HG03108 (cell line): ENCODE measurements at regions not wholly inside any gene's neighbourhood (a gene's known extent, or its start where the extent isn't known, plus 50 kb on each side); places are given as distances from the start of the nearest gene placed in this dataset.
A peak's percentile ranks its signal among the peaks of the same experiment; 100 is the strongest.

Source experiments
- ATAC-seq: cut with Tn5 transposase; IDR thresholded peaks from one replicate; pipeline ENCODE4 v1.9.1; 2021; ENCODE audit warnings: moderate library complexity; ENCODE audit not compliant: unreplicated experiment

GRCh38 chr11:104610635-104611034 is 287.6 kb downstream of the CASP12 start:
- no peak for ATAC-seq

- ATAC-seq: peak; percentile 78
These were observed 288.8 kb downstream of the CASP12 start for GRCh38 chr11:104609311-104610085.

GRCh38 chr11:104602643-104603042 is 295.6 kb downstream of the CASP12 start:
- no peak for ATAC-seq

- ATAC-seq: no peak
These were observed 303.9 kb downstream of the CASP12 start for GRCh38 chr11:104594228-104594958.

GRCh38 chr11:104588970-104589369 is 309.3 kb downstream of the CASP12 start:
- no peak for ATAC-seq

- ATAC-seq: no peak
These were observed 309.8 kb downstream of the CASP12 start for GRCh38 chr11:104588446-104588845.

GRCh38 chr11:104584823-104585222 is 313.4 kb downstream of the CASP12 start:
- no peak for ATAC-seq

- no peak for ATAC-seq
These were observed 314.4 kb downstream of the CASP12 start for GRCh38 chr11:104583857-104584256.

- no peak for ATAC-seq
These were observed 315.8 kb downstream of the CASP12 start for GRCh38 chr11:104582431-104582830.

- ATAC-seq: no peak
These were observed 316.8 kb downstream of the CASP12 start for GRCh38 chr11:104581246-104581980.

GRCh38 chr11:104573441-104573990 is 324.7 kb downstream of the CASP12 start:
- no peak for ATAC-seq

- no peak for ATAC-seq
These were observed 326.0 kb downstream of the CASP12 start for GRCh38 chr11:104572279-104572678.

- no peak for ATAC-seq
These were observed 328.1 kb downstream of the CASP12 start for GRCh38 chr11:104570078-104570701.

- no peak for ATAC-seq
These were observed 332.7 kb downstream of the CASP12 start for GRCh38 chr11:104565583-104565961.

GRCh38 chr11:104564921-104565582 is 333.2 kb downstream of the CASP12 start:
- ATAC-seq: no peak

GRCh38 chr11:104556606-104557301 is 341.5 kb downstream of the CASP12 start:
- no peak for ATAC-seq

- ATAC-seq: no peak
These were observed 349.2 kb downstream of the CASP12 start for GRCh38 chr11:104549019-104549418.

GRCh38 chr11:104547996-104548661 is 350.1 kb downstream of the CASP12 start:
- no peak for ATAC-seq

- ATAC-seq: no peak
These were observed 351.8 kb downstream of the CASP12 start for GRCh38 chr11:104546501-104546900.
